B cell (primary cell): ENCODE measurements at regions not wholly inside any gene's neighbourhood (a gene's known extent, or its start where the extent isn't known, plus 50 kb on each side); places are given as distances from the start of the nearest gene placed in this dataset.

Experiments used
- ATAC-seq: fragments of 200-7000 bp; cut with Tn5 transposase; one replicate; pipeline ENCODE4 v1.10.0; 2021; ENCODE audit warnings: low read depth, mild to moderate bottlenecking, moderate number of reproducible peaks, moderate library complexity
- CTCF ChIA-PET: fragments of 350-600 bp; sonication (Branson Sonifier 250); formaldehyde crosslinking; loops from one replicate; lab custom pipeline; 2021; ENCODE audit warnings: antibody characterized with exemption, inconsistent platforms; lab: Charles Lee
- POLR2A ChIA-PET: fragments of 350-600 bp; sonication (Branson Sonifier 250); formaldehyde crosslinking; loops from one replicate; lab custom pipeline; 2021; ENCODE audit warnings: antibody characterized with exemption; lab: Charles Lee
- DNase-seq: peaks from one replicate; pipeline ENCODE4 v3.0.0; 2013
- H2AFZ ChIP-seq: 2 replicates; pipeline ENCODE4 v1.6.1; 2012; ENCODE audit warnings: mild to moderate bottlenecking, low read depth, low read length; ENCODE audit not compliant: insufficient read depth, poor library complexity, severe bottlenecking
- H3K27ac ChIP-seq, 2 donors: 1 replicate in 1 of 2; 2 replicates in 1 of 2; pipeline ENCODE4 v1.5.1; 2012 to 2013; ENCODE audit warnings: low read length in 2 of 2, mild to moderate bottlenecking in 2 of 2, moderate library complexity in 1 of 2
- H3K27me3 ChIP-seq, 4 experiments: fragments of 200-600 bp in 1 of 4; sonication (generic) in 1 of 4; replicated peaks in 1 of 4; 1 replicate in 2 of 4; 2 replicates in 2 of 4; pipeline versions ENCODE4 v1.6.1 to v1.7.0; 2013 to 2016; ENCODE audit warnings: low read length in 3 of 4, mild to moderate bottlenecking in 2 of 4, mixed read lengths in 1 of 4, moderate library complexity in 1 of 4; ENCODE audit not compliant: insufficient read depth in 4 of 4, control insufficient read depth in 3 of 4; ENCODE audit errors: control extremely low read depth in 1 of 4
- H3K36me3 ChIP-seq, 2 experiments: replicated peaks in 1 of 2; 1 replicate in 1 of 2; 2 replicates in 1 of 2; pipeline versions ENCODE4 v1.6.1 to v1.7.1; 2013; ENCODE audit warnings: low read length in 1 of 2; ENCODE audit not compliant: insufficient read depth in 2 of 2, control insufficient read depth in 1 of 2; ENCODE audit errors: control extremely low read depth in 1 of 2, extremely low read depth in 1 of 2
- H3K4me1 ChIP-seq, 2 donors: fragments of 200-600 bp in 1 of 2; sonication (generic) in 1 of 2; 1 replicate in 1 of 2; 2 replicates in 1 of 2; pipeline versions ENCODE4 v1.5.1 to v1.6.1; 2013 to 2017; ENCODE audit warnings: low read length in 2 of 2; ENCODE audit not compliant: control insufficient read depth in 2 of 2, insufficient read depth in 2 of 2
- H3K4me2 ChIP-seq: replicated peaks from 2 replicates; pipeline ENCODE3; 2012; ENCODE audit warnings: mild to moderate bottlenecking, low read depth, low read length; ENCODE audit not compliant: poor library complexity, severe bottlenecking
- H3K4me3 ChIP-seq, 5 experiments: fragments of 200-600 bp in 1 of 5; sonication (generic) in 1 of 5; 1 replicate in 3 of 5; 2 replicates in 2 of 5; pipeline versions ENCODE4 v1.5.1 to v1.7.0; 2011 to 2016; ENCODE audit warnings: low read length in 4 of 5, mild to moderate bottlenecking in 4 of 5, low read depth in 2 of 5, control low read depth in 1 of 5, moderate library complexity in 1 of 5; ENCODE audit not compliant: insufficient read depth in 1 of 5; ENCODE audit errors: control extremely low read depth in 1 of 5, extremely low read depth in 1 of 5
- H3K79me2 ChIP-seq: fragments of 200-600 bp; sonication (generic); one replicate; pipeline ENCODE4 v1.6.0; 2016; ENCODE audit warnings: low read length; ENCODE audit not compliant: control insufficient read depth, insufficient read depth
- H3K9ac ChIP-seq: fragments of 200-600 bp; sonication (generic); 2 replicates; pipeline ENCODE4 v1.6.1; 2017; ENCODE audit warnings: mild to moderate bottlenecking, low read length, moderate library complexity
- H3K9me3 ChIP-seq, 3 donors: one replicate each; pipeline versions ENCODE4 v1.6.1 to v1.7.1; 2013; ENCODE audit warnings: low read length in 2 of 3; ENCODE audit not compliant: control insufficient read depth in 2 of 3, insufficient read depth in 1 of 3; ENCODE audit errors: control extremely low read depth in 1 of 3
- H4K20me1 ChIP-seq: 2 replicates; pipeline ENCODE4 v1.6.0; 2012; ENCODE audit warnings: mild to moderate bottlenecking, low read length; ENCODE audit not compliant: insufficient read depth, control insufficient read depth, poor library complexity, severe bottlenecking
- H3K27ac Mint-ChIP-seq: one replicate; pipeline ENCODE4 v1.8.0; 2021; ENCODE audit warnings: mixed read lengths
- H3K27me3 Mint-ChIP-seq: one replicate; pipeline ENCODE4 v1.8.0; 2021; ENCODE audit warnings: mixed read lengths
- H3K4me1 Mint-ChIP-seq: one replicate; pipeline ENCODE4 v1.8.0; 2021; ENCODE audit warnings: mixed read lengths
- H3K4me3 Mint-ChIP-seq: one replicate; pipeline ENCODE4 v1.8.0; 2021; ENCODE audit warnings: mixed read lengths
- H3K9me3 Mint-ChIP-seq: one replicate; pipeline ENCODE4 v1.8.0; 2022; ENCODE audit warnings: mixed read lengths; ENCODE audit not compliant: insufficient read depth
- EZH2 ChIP-seq: IDR thresholded peaks from 2 replicates; pipeline ENCODE4 v1.6.1; 2012; ENCODE audit warnings: borderline replicate concordance, low read depth, mild to moderate bottlenecking, moderate library complexity, low read length; ENCODE audit not compliant: insufficient read depth, poor library complexity, severe bottlenecking
- WGBS: methylation state at CpG from one replicate; pipeline ENCODE4 v1.1.5; 2013; ENCODE audit warnings: missing lambda C conversion rate; ENCODE audit not compliant: insufficient coverage; 5-methylcytosine and 5-hydroxymethylcytosine counted together
- intact Hi-C: fragments of 100-400 bp; cut with micrococcal nuclease; formaldehyde crosslinking; loops from one replicate; pipeline ENCODE4 v1.10.0; 2022
- TF ChIP-seq, protein P1 (sequence below): fragments of 200-600 bp; IDR thresholded peaks from one replicate; pipeline ENCODE4 v1.8.0; 2022; ENCODE audit warnings: antibody characterized with exemption, mild to moderate bottlenecking

DNA sequence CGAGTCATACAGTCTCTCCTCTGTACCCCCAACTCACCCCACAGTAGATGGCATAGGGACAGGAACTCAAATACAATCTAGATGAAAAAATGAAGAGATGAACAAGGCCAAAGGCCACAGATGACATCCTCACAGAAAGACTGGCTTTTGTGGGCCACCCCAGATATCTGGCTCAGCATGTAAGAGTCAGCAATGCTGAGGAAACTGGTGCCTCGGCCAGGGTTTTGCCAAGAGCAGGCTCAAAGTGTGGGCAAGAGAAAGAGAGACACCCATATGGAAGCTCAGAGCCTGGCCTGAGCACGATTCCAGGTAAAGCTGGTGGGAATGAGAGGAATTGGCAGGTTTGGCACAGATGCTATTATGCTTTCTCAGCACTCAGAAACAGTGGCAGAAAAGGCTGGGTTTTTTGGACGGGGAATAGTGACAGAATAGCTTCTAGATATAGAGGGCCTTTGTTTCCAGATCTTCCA lies 460.6 kb downstream of the FOXO1 start:
- Mint-ChIP-seq H3K27me3 (no peaks in the 10 kb centered on the region), H3K4me3 (peak overlapping the region; percentile 56), H3K4me1 (peaks cover 68% of the 10 kb centered on the region), H3K27ac (peak overlapping the region; percentile 99), H3K9me3 (no peaks in the 10 kb centered on the region)
- H3K27me3 ChIP-seq, result no peaks in the 10 kb centered on the region
- WGBS, result 94% methylated on average over 3 of the region's 4 CpGs
- peak overlapping the region; percentile 86 for H2AFZ ChIP-seq
- no peak overlapping the region for H3K4me3 ChIP-seq
- POLR2A ChIA-PET, result interaction anchor here (0.5 to 1.0 kb wide), 2 partner anchors 29 to 459 kb away, joined by 4 read pairs; no protein-coding TSS in a partner anchor
- H3K27ac ChIP-seq, result peak overlapping the region; percentile 88 to 90
- CTCF ChIA-PET, result interaction anchor here (0.9 to 2.0 kb wide), 3 partner anchors 49 to 227 kb away, joined by 3 to 9 read pairs (median 4); no protein-coding TSS in a partner anchor
- no peaks in the 10 kb centered on the region for H4K20me1 ChIP-seq
- no peaks in the 10 kb centered on the region for H3K79me2 ChIP-seq
- intact Hi-C loops, result no loop called here
- TF ChIP-seq EZH2, result no peak
- TF ChIP-seq, protein P1, sequence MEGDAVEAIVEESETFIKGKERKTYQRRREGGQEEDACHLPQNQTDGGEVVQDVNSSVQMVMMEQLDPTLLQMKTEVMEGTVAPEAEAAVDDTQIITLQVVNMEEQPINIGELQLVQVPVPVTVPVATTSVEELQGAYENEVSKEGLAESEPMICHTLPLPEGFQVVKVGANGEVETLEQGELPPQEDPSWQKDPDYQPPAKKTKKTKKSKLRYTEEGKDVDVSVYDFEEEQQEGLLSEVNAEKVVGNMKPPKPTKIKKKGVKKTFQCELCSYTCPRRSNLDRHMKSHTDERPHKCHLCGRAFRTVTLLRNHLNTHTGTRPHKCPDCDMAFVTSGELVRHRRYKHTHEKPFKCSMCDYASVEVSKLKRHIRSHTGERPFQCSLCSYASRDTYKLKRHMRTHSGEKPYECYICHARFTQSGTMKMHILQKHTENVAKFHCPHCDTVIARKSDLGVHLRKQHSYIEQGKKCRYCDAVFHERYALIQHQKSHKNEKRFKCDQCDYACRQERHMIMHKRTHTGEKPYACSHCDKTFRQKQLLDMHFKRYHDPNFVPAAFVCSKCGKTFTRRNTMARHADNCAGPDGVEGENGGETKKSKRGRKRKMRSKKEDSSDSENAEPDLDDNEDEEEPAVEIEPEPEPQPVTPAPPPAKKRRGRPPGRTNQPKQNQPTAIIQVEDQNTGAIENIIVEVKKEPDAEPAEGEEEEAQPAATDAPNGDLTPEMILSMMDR, result no peak
- peaks cover 66 to 67% of the 10 kb centered on the region in 2 donors for H3K4me1 ChIP-seq
- peaks cover 3 to 13% (median 9%) of the 10 kb centered on the region in 3 donors for H3K9me3 ChIP-seq
- DNase-seq, result no peak
- H3K9ac ChIP-seq, result peak overlapping the region; percentile 23
- ATAC-seq, result no peak
- no peaks in the 10 kb centered on the region for H3K36me3 ChIP-seq
- peak overlapping the region; percentile 68 for H3K4me2 ChIP-seq

DNA sequence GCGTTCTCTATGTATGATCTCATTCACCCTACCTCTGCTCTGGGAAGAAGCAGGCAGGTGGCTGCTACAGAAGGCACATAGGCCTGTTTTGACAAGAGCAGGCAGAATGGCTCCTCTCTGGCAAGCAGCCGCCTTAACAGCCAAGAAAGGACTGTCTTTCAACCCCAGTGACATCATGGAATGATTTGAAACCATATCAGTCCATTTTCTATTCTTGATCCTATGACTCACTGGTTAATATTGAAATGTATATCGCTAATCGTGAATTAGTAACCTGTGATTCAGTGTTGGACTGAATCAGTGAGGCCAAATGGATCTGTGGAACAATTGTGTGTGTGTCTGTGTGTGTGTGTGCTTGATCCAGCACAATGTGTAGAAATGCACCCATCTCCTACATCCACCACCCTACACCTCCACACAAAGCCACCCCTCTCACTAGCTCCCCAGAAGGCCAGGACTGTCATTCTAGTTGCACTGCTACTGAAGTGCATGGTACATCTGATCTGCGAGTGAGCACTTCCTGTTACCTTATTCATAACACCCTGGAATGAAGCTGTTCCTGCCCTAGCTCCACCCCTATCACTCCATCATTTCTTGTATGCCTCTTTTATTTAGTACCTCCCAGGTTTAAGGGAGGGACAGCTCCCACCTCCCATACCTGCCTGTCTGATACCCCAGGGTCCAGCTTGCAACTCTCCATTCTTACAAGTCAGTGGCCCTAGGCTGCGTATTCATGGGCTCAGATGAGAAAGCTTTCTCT lies 460.0 kb downstream of the FOXO1 start:
- Histone ChIP-seq H3K4me2 (peak overlapping the region; percentile 68), H4K20me1 (no peaks in the 10 kb centered on the region), H3K27me3 (no peaks in the 10 kb centered on the region), H3K9me3 (peaks cover 3 to 13% (median 9%) of the 10 kb centered on the region in 3 donors), H3K4me1 (peaks cover 66 to 67% of the 10 kb centered on the region in 2 donors), H3K36me3 (no peaks in the 10 kb centered on the region), H3K27ac (peak overlapping the region; percentile 88 to 90), H3K4me3 (peak overlapping the region in 2 of 5 experiments; percentile 22 to 36), H3K9ac (peak overlapping the region; percentile 23), H2AFZ (peak overlapping the region; percentile 86), H3K79me2 (no peaks in the 10 kb centered on the region)
- 36% methylated on average over 2 of the region's 6 CpGs for WGBS
- Mint-ChIP-seq H3K4me3 (peak overlapping the region; percentile 80), H3K9me3 (no peaks in the 10 kb centered on the region), H3K27ac (peak overlapping the region; percentile 99), H3K4me1 (peaks cover 68% of the 10 kb centered on the region), H3K27me3 (no peaks in the 10 kb centered on the region)
- POLR2A ChIA-PET, result interaction anchor here (0.5 to 1.1 kb wide), 7 partner anchors 16 to 458 kb away, joined by 3 to 13 read pairs (median 4); no protein-coding TSS in a partner anchor
- TF ChIP-seq, protein P1, result no peak
- no peak for TF ChIP-seq EZH2
- CTCF ChIA-PET, result interaction anchor here (0.6 to 2.0 kb wide), 4 partner anchors 20 to 226 kb away, joined by 3 to 9 read pairs (median 4); no protein-coding TSS in a partner anchor
- ATAC-seq, result peak; percentile 68
- intact Hi-C loops, result no loop called here
- peak; percentile 78 for DNase-seq
